ENCODE measurements at regions not wholly inside any gene's neighbourhood (a gene's known extent, or its start where the extent isn't known, plus 50 kb on each side); places are given as distances from the start of the nearest gene placed in this dataset.

DNA sequence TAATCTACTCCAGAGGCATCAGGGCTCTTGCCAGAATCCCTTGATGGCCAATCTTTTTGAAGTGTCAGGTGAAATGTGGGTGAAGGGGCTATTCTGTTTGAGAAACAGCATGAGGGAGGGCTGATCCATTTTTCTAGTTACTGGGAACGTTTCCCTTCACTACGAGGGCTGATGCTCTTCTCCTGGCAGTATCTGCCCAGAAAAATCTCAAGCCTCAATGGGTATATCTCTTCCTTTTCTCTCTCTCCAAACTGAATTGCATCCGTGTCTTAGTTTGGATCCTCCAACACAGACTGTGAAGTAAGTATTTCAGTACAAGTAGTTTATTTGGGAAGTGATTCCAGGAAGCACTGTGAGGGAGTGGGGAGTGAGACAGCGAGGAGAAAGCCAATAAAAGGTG is 113.0 kb upstream of the NAV2 start:
- Histone ChIP-seq H3K36me3 (no peaks in the 10 kb centered on the region), H3K4me1 (peaks cover 4 to 20% (median 12%) of the 10 kb centered on the region in 3 donors), H3K4me3 (no peak overlapping the region), H3K27me3 (no peaks in the 10 kb centered on the region), H3K9me3 (no peaks in the 10 kb centered on the region), H3K27ac (no peak overlapping the region)
- WGBS, 2 donors (ENCODE audit: low coverage in 1 of 2) = 52 to 53% methylated on average over 4 of the region's 4 CpGs
- TF ChIP-seq, protein P1, sequence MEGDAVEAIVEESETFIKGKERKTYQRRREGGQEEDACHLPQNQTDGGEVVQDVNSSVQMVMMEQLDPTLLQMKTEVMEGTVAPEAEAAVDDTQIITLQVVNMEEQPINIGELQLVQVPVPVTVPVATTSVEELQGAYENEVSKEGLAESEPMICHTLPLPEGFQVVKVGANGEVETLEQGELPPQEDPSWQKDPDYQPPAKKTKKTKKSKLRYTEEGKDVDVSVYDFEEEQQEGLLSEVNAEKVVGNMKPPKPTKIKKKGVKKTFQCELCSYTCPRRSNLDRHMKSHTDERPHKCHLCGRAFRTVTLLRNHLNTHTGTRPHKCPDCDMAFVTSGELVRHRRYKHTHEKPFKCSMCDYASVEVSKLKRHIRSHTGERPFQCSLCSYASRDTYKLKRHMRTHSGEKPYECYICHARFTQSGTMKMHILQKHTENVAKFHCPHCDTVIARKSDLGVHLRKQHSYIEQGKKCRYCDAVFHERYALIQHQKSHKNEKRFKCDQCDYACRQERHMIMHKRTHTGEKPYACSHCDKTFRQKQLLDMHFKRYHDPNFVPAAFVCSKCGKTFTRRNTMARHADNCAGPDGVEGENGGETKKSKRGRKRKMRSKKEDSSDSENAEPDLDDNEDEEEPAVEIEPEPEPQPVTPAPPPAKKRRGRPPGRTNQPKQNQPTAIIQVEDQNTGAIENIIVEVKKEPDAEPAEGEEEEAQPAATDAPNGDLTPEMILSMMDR (IDR thresholded peaks at IDR 0.05) = no peak
- TF ChIP-seq EP300 (IDR thresholded peaks at IDR 0.05) = no peak
- TF ChIP-seq POLR2AphosphoS5 (IDR thresholded peaks at IDR 0.05) = no peak
- TF ChIP-seq POLR2A (IDR thresholded peaks at IDR 0.05) = no peak
- ATAC-seq = no peak

DNA sequence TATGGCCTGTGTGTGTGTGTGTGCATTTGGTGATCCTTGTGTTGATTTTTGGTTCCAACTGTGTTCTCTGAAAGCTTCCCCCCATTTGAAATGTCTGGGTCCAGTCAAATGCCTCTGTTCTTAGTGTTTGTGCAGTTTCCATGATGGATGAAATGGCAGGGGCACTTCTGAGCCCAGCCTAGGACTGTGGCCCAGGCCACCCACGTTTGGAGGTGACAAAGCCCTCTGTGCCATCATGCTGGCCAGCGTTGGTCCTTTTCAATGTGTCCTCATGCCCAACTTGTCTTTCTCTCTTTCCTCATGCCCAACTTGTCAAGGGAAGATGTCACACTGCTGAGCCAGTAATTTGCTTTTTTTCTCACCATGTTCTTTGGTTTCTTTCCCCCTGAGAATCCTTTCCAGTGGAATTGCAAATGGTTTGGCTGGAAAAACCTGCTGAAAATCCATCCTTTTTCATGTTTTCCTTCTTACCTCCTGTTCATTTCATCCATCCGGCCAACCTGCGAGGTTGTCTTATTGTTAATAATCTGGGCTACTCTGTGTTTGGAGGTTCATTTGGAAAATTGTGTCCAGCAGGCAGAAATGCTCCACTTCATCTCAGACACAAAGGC is 113.7 kb upstream of the NAV2 start:
- no peak overlapping the region for H3K27ac ChIP-seq
- peaks cover 4 to 20% (median 12%) of the 10 kb centered on the region in 3 donors for H3K4me1 ChIP-seq
- H3K27me3 ChIP-seq = no peaks in the 10 kb centered on the region
- 82 to 91% methylated on average over 3 to 4 of the region's 4 CpGs for WGBS, 2 donors (ENCODE audit: low coverage in 1 of 2)
- TF ChIP-seq POLR2AphosphoS5 (IDR thresholded peaks at IDR 0.05) (no peak), EP300 (IDR thresholded peaks at IDR 0.05) (no peak), POLR2A (IDR thresholded peaks at IDR 0.05) (no peak)
- TF ChIP-seq, protein P1 (IDR thresholded peaks at IDR 0.05) = no peak
- H3K36me3 ChIP-seq = no peaks in the 10 kb centered on the region
- ATAC-seq = no peak
- no peaks in the 10 kb centered on the region for H3K9me3 ChIP-seq
- no peak overlapping the region for H3K4me3 ChIP-seq

DNA sequence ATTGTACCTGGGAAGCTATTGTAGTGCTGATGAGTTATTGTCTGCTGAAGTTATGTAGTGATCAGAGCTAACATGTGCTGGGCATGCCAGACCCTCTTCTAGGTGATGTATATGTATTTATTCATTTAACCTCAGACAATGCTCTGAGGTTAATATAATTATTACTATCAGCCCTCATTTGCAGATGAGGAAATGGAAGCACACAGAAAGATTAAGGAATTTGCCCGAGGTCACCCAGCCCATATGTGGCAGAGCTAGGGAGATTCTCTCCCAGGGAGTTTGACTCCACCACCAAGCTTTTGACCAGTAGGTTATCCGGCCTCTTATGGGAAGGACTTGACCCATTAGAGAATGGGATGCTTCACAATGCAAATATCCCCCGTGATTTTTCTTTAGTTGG is 114.2 kb upstream of the NAV2 start:
- H3K9me3 ChIP-seq = no peaks in the 10 kb centered on the region
- no peak overlapping the region for H3K4me3 ChIP-seq
- no peaks in the 10 kb centered on the region for H3K27me3 ChIP-seq
- no peak for ATAC-seq
- peaks cover 4 to 20% (median 12%) of the 10 kb centered on the region in 3 donors for H3K4me1 ChIP-seq
- TF ChIP-seq EP300 (IDR thresholded peaks at IDR 0.05) (no peak), POLR2AphosphoS5 (IDR thresholded peaks at IDR 0.05) (no peak), POLR2A (IDR thresholded peaks at IDR 0.05) (no peak)
- TF ChIP-seq, protein P1 (IDR thresholded peaks at IDR 0.05) = no peak
- no peaks in the 10 kb centered on the region for H3K36me3 ChIP-seq
- no peak overlapping the region for H3K27ac ChIP-seq
- 50 to 62% methylated on average over 2 to 3 of the region's 3 CpGs for WGBS, 2 donors (ENCODE audit: low coverage in 1 of 2)

DNA sequence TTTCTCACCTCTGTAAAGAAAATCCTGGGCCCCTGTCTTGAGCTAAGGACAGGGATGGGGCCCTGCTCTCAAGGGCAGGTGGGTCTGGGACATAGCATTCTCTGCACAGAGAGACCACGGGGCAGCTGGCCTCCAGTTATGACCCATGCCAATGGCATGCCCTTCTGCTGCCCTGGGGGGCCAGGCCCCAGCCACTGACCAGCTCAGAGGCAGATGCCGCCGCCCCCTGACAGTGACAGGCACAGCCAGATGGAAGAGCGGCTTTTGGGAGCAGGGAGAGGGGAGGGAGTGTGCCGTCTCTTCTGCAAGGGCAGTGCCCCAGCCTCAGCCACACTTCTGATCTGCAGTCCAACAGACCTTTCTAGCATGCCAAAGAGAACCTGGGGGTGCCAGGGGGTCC is 114.8 kb upstream of the NAV2 start:
- Histone ChIP-seq H3K27ac (no peak overlapping the region), H3K4me3 (no peak overlapping the region)

DNA sequence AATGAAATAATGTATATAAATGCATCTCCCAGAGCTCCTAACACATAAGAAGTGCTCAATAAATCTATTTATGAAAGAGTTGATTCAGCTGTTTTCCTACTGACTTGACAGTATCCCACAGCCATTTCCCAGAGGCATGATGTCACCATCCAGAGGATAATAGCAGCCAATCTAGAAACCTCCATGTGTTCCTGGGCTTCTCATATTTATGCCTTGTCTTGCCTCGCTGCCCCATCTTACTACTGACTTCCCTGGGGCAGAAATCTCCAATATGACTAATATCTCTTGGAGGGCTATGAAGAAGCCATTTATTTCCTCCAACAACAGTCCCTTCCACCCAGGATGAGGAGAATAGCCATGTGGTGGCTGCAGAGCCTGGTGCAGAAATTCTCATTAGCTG is 115.4 kb upstream of the NAV2 start:
- Histone ChIP-seq H3K9me3 (no peaks in the 10 kb centered on the region), H3K4me3 (no peak overlapping the region), H3K4me1 (peaks cover 4 to 20% (median 12%) of the 10 kb centered on the region in 3 donors), H3K27ac (peak overlapping the region in 2 of 4 donors; percentile 77 to 78), H3K27me3 (no peaks in the 10 kb centered on the region), H3K36me3 (no peaks in the 10 kb centered on the region)
- TF ChIP-seq POLR2A (IDR thresholded peaks at IDR 0.05) = no peak
- TF ChIP-seq, protein P1 (IDR thresholded peaks at IDR 0.05) = no peak
- TF ChIP-seq POLR2AphosphoS5 (IDR thresholded peaks at IDR 0.05) = no peak
- 43 to 57% methylated on average over 1 of the region's 1 CpG for WGBS, 2 donors (ENCODE audit: low coverage in 1 of 2)
- ATAC-seq = no peak

More for the DNA sequence above, 114.8 kb upstream of the NAV2 start:
- no peak for ATAC-seq
- TF ChIP-seq EP300 (IDR thresholded peaks at IDR 0.05) = no peak
- TF ChIP-seq, protein P1 (IDR thresholded peaks at IDR 0.05) = no peak
- no peak for TF ChIP-seq POLR2AphosphoS5 (IDR thresholded peaks at IDR 0.05)
- no peak for TF ChIP-seq POLR2A (IDR thresholded peaks at IDR 0.05)
- WGBS, 2 donors (ENCODE audit: low coverage in 1 of 2) = no CpG with 5 or more reads among the region's 5 CpGs
- Histone ChIP-seq H3K27me3 (no peaks in the 10 kb centered on the region), H3K4me1 (peaks cover 4 to 20% (median 12%) of the 10 kb centered on the region in 3 donors), H3K9me3 (no peaks in the 10 kb centered on the region), H3K36me3 (no peaks in the 10 kb centered on the region)

All from gastroesophageal sphincter (tissue), 4 donors.